Progenitor cell of endocrine pancreas (in vitro differentiated cells): ENCODE measurements at regions not wholly inside any gene's neighbourhood (a gene's known extent, or its start where the extent isn't known, plus 50 kb on each side); places are given as distances from the start of the nearest gene placed in this dataset.
"Not testable (repeated sequence)": the region's sequence is repeated elsewhere in the genome, so short reads cannot be mapped to it uniquely, and the experiment has no call there.

Experiments used
- DNase-seq: peaks from one replicate; pipeline ENCODE4 v3.0.0; 2021; ENCODE audit warnings: low spot score; ENCODE audit not compliant: unreplicated experiment
- H3K27ac Mint-ChIP-seq: 2 replicates; pipeline ENCODE4 v1.8.0; 2021; ENCODE audit warnings: mild to moderate bottlenecking, moderate library complexity, mixed read lengths
- H3K27me3 Mint-ChIP-seq: 2 replicates; pipeline ENCODE4 v1.8.0; 2021; ENCODE audit warnings: mixed read lengths
- H3K36me3 Mint-ChIP-seq: 2 replicates; pipeline ENCODE4 v1.8.0; 2022; ENCODE audit warnings: mixed read lengths; ENCODE audit not compliant: insufficient read depth
- H3K4me1 Mint-ChIP-seq: 2 replicates; pipeline ENCODE4 v1.8.0; 2021; ENCODE audit warnings: low read depth, mixed read lengths
- H3K4me3 Mint-ChIP-seq: 2 replicates; pipeline ENCODE4 v1.8.0; 2021; ENCODE audit warnings: low read depth, mild to moderate bottlenecking, moderate library complexity, mixed read lengths
- H3K9me3 Mint-ChIP-seq: 2 replicates; pipeline ENCODE4 v1.8.0; 2021; ENCODE audit warnings: low read depth, mixed read lengths
- CTCF ChIP-seq: fragments of 200-600 bp; sonication (generic); IDR thresholded peaks from one replicate; pipeline ENCODE4 v1.5.0; 2021; ENCODE audit warnings: antibody characterized with exemption, mild to moderate bottlenecking; ENCODE audit not compliant: unreplicated experiment

GRCh38 chr1:182301026-182301436 lies 90.6 kb downstream of the GLUL start:
- no peaks in the 10 kb centered on the region for H3K27me3 Mint-ChIP-seq
- TF ChIP-seq CTCF: no peak
- no peaks in the 10 kb centered on the region for H3K36me3 Mint-ChIP-seq
- peaks cover 4% of the 10 kb centered on the region for H3K9me3 Mint-ChIP-seq
- no peak for DNase-seq
- H3K4me3 Mint-ChIP-seq: no peak overlapping the region
- H3K27ac Mint-ChIP-seq: peak overlapping the region; percentile 94
- peaks cover 38% of the 10 kb centered on the region for H3K4me1 Mint-ChIP-seq

- TF ChIP-seq CTCF: no peak
- no peaks in the 10 kb centered on the region for H3K9me3 Mint-ChIP-seq
- H3K27me3 Mint-ChIP-seq: no peaks in the 10 kb centered on the region
- DNase-seq: no peak
- peaks cover 42% of the 10 kb centered on the region for H3K4me1 Mint-ChIP-seq
- no peaks in the 10 kb centered on the region for H3K36me3 Mint-ChIP-seq
- peak overlapping the region; percentile 89 for H3K27ac Mint-ChIP-seq
- H3K4me3 Mint-ChIP-seq: no peak overlapping the region
Measured at GRCh38 chr1:182299728-182300616, 91.6 kb downstream of the GLUL start.

DNA sequence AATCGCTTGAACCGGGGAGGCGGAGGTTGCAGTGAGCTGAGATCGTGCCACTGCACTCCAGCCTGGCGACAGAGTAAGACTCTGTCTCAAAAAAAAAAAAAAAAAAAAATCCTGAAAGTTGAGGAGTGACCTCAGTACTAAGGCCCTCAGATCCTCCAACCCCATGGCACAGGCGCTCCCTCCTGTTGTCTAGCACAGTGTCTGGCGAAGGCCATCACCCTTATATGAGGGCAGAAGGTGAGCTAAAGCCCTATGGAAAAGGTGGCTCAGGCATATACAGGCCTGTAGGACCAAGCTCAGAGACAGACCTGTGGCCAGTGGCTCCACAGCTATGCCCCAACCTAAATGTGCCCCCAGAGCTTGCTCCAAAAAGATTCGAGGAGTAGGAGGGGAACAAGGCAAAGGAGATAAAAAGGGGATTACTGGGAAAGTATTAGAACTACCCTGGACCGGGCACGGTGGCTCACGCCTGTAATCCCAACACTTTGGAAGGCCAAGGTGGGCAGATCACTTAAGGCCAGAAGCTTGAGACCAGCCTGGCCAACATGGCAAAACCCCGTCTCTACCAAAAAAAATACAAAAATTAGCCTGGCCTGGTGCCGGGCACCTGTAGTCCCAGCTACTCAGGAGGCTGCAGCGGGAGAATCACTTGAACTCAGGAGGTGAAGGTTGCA lies 92.4 kb downstream of the GLUL start:
- not testable (repeated sequence) for H3K4me3 Mint-ChIP-seq, H3K36me3 Mint-ChIP-seq, DNase-seq, H3K9me3 Mint-ChIP-seq, H3K27me3 Mint-ChIP-seq
- Mint-ChIP-seq H3K4me1 (peaks cover 48% of the 10 kb centered on the region), H3K27ac (peak overlapping the region; percentile 21)

GRCh38 chr1:182297335-182297734 lies 94.3 kb downstream of the GLUL start:
- no peak overlapping the region for H3K4me3 Mint-ChIP-seq
- H3K9me3 Mint-ChIP-seq: no peaks in the 10 kb centered on the region
- no peak for TF ChIP-seq CTCF
- no peaks in the 10 kb centered on the region for H3K36me3 Mint-ChIP-seq
- no peaks in the 10 kb centered on the region for H3K27me3 Mint-ChIP-seq
- peaks cover 56% of the 10 kb centered on the region for H3K4me1 Mint-ChIP-seq
- H3K27ac Mint-ChIP-seq: no peak overlapping the region
- DNase-seq: no peak

- TF ChIP-seq CTCF: no peak
- Mint-ChIP-seq H3K27me3 (no peaks in the 10 kb centered on the region), H3K4me1 (peaks cover 55% of the 10 kb centered on the region), H3K9me3 (no peaks in the 10 kb centered on the region), H3K27ac (peak overlapping the region; percentile 67), H3K36me3 (no peaks in the 10 kb centered on the region), H3K4me3 (no peak overlapping the region)
- no peak for DNase-seq
Measured at GRCh38 chr1:182295697-182296096, 95.9 kb downstream of the GLUL start.
